KMS-11 (cell line): ENCODE measurements at regions not wholly inside any gene's neighbourhood (a gene's known extent, or its start where the extent isn't known, plus 50 kb on each side); places are given as distances from the start of the nearest gene placed in this dataset.

Experiments used
- H2AFZ ChIP-seq: fragments of 200-600 bp; sonication (generic); 2 replicates; pipeline ENCODE4 v1.6.1; 2016; ENCODE audit warnings: antibody characterized with exemption, mixed run types, low read depth
- H3K27ac ChIP-seq: fragments of 200-600 bp; sonication (generic); 2 replicates; pipeline ENCODE4 v1.6.1; 2016; ENCODE audit warnings: mild to moderate bottlenecking, mixed run types
- H3K27me3 ChIP-seq: fragments of 200-600 bp; sonication (generic); 2 replicates; pipeline ENCODE4 v1.6.1; 2017; ENCODE audit warnings: mild to moderate bottlenecking, low read depth, mixed run types, moderate library complexity; ENCODE audit not compliant: insufficient read depth
- H3K36me3 ChIP-seq: fragments of 200-600 bp; sonication (generic); 2 replicates; pipeline ENCODE4 v1.6.1; 2017; ENCODE audit warnings: mild to moderate bottlenecking, mixed run types; ENCODE audit not compliant: insufficient read depth
- H3K4me1 ChIP-seq: fragments of 200-600 bp; sonication (generic); 2 replicates; pipeline ENCODE4 v1.6.1; 2016; ENCODE audit warnings: mild to moderate bottlenecking, low read depth, mixed run types; ENCODE audit not compliant: poor library complexity, severe bottlenecking
- H3K4me2 ChIP-seq: fragments of 200-600 bp; sonication (generic); 2 replicates; pipeline ENCODE4 v1.7.0; 2016; ENCODE audit warnings: mild to moderate bottlenecking, mixed run types
- H3K4me3 ChIP-seq: fragments of 200-600 bp; sonication (generic); IDR thresholded peaks from 2 replicates; pipeline ENCODE4 v1.6.1; 2017; ENCODE audit warnings: low read depth, low read length, mixed read lengths; ENCODE audit not compliant: insufficient read depth
- H3K79me2 ChIP-seq: fragments of 200-600 bp; sonication (generic); 2 replicates; pipeline ENCODE4 v1.6.1; 2016; ENCODE audit warnings: low read depth, mixed run types; ENCODE audit not compliant: insufficient read depth
- H3K9ac ChIP-seq: fragments of 200-600 bp; sonication (generic); 2 replicates; pipeline ENCODE4 v1.6.1; 2016; ENCODE audit warnings: mild to moderate bottlenecking, mixed run types
- H4K20me1 ChIP-seq: fragments of 200-600 bp; sonication (generic); 2 replicates; pipeline ENCODE4 v1.6.1; 2016; ENCODE audit warnings: mild to moderate bottlenecking, mixed run types; ENCODE audit not compliant: insufficient read depth
- TF ChIP-seq, protein P1 (sequence below): fragments of 200-600 bp; sonication (generic); conservative IDR thresholded peaks from 2 replicates; pipeline ENCODE4 v1.6.1; 2017; ENCODE audit warnings: low read depth, mild to moderate bottlenecking, antibody characterized with exemption, low read length, moderate library complexity, mixed read lengths

GRCh38 chr11:69209038-69209350, 53.3 kb downstream of the SMIM38 start:
- TF ChIP-seq, protein P1, sequence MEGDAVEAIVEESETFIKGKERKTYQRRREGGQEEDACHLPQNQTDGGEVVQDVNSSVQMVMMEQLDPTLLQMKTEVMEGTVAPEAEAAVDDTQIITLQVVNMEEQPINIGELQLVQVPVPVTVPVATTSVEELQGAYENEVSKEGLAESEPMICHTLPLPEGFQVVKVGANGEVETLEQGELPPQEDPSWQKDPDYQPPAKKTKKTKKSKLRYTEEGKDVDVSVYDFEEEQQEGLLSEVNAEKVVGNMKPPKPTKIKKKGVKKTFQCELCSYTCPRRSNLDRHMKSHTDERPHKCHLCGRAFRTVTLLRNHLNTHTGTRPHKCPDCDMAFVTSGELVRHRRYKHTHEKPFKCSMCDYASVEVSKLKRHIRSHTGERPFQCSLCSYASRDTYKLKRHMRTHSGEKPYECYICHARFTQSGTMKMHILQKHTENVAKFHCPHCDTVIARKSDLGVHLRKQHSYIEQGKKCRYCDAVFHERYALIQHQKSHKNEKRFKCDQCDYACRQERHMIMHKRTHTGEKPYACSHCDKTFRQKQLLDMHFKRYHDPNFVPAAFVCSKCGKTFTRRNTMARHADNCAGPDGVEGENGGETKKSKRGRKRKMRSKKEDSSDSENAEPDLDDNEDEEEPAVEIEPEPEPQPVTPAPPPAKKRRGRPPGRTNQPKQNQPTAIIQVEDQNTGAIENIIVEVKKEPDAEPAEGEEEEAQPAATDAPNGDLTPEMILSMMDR = no peak

DNA sequence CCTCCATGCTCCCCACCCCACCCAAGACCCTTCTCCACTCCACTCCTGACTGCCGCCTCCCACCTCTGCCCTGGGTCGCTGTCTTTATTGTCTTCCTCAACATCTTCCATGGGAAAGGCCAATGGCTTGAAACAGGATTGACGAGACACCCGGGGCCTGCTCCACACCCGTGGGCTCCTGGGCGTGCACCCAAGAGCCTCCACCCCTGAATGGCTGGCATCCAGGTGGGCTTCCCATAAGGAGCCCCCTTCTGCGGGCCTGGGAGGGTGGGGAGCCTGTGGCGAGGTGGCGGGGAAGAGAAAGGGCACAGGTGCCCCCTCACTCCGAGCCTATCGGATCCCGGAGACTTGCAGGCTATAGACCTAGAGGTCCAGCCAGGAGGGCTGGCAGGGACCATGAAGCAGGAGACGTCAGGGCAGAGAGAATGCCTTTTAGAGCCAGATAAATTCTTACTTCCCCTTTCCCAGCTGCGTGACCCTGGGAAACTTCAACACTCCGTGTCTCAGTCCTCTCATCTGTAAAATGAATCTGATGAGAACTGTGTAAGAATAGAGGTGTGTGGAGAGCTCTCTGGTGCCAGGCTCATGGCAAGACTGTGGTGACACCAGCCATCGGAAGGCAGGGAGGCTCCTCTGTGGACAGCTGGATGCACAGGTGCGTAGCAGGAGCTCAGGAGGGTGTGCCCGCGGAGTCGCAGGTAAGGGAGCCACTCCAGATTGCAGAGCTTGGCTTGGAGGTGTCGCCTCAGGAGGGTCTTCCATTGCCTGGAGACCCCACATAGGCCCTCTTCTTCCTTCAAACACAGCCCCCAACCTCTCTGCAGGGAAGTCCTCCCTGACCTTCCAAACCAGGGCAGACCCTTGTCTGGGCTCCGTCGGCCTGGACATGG, 53.9 kb downstream of the SMIM38 start:
- no peak overlapping the region for H2AFZ ChIP-seq
- no peaks in the 10 kb centered on the region for H4K20me1 ChIP-seq
- H3K79me2 ChIP-seq = no peaks in the 10 kb centered on the region
- peaks cover 28% of the 10 kb centered on the region; the same call in 1 of the 2 replicates for H3K27me3 ChIP-seq
- H3K4me2 ChIP-seq = no peak overlapping the region
- H3K9ac ChIP-seq = no peak overlapping the region
- no peaks in the 10 kb centered on the region for H3K4me1 ChIP-seq
- H3K27ac ChIP-seq = no peak overlapping the region
- no peaks in the 10 kb centered on the region for H3K36me3 ChIP-seq
- H3K4me3 ChIP-seq = no peak overlapping the region
- TF ChIP-seq, protein P1 = no peak

More at GRCh38 chr11:69209038-69209350, 53.3 kb downstream of the SMIM38 start:
- H3K27me3 ChIP-seq = peaks cover 33% of the 10 kb centered on the region; the same call in 1 of the 2 replicates
- no peak overlapping the region for H3K4me2 ChIP-seq
- no peaks in the 10 kb centered on the region for H3K36me3 ChIP-seq
- H2AFZ ChIP-seq = no peak overlapping the region
- no peaks in the 10 kb centered on the region for H3K4me1 ChIP-seq
- H3K4me3 ChIP-seq = no peak overlapping the region
- H3K79me2 ChIP-seq = no peaks in the 10 kb centered on the region
- H3K27ac ChIP-seq = no peak overlapping the region
- H4K20me1 ChIP-seq = no peaks in the 10 kb centered on the region
- H3K9ac ChIP-seq = no peak overlapping the region

DNA sequence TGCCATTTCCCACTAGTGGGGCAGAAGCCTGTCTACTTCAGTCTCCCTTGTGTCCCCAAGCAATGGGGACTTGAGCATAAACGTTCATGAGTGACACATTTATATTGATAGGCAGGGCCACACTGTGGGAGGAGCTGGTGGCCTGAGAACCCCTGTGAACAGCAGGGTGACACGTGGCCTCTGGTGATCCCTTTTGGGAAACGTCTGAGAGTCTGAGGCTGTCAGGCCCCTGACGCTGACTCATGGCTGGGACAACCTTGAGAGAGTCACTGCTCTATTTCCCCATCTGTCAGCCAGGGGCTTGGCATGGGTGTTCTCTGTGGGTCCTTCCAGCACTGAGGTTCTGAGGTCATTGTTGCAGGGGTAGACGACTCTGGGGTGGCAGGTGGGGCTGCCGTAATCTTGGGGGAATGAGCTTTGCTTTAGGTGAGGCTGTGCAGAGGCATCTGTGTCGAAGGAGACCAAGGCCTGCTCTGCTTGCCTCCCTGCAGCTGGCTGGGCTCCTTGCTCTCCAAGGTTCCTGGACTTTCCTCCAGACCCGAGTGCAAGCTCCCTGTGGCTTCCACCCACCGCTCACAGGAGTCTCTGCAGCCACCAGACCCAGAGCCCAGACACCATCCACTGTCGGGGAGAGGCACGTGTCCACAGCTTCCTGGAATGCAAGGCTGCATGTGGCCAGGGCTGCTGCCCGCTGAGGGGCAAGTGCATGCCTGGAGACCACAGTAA, 54.7 kb downstream of the SMIM38 start:
- H3K36me3 ChIP-seq = no peaks in the 10 kb centered on the region
- no peaks in the 10 kb centered on the region for H3K79me2 ChIP-seq
- H3K9ac ChIP-seq = no peak overlapping the region
- no peaks in the 10 kb centered on the region for H4K20me1 ChIP-seq
- no peak overlapping the region for H3K4me2 ChIP-seq
- no peak overlapping the region for H3K27ac ChIP-seq
- H3K27me3 ChIP-seq = peaks cover 25% of the 10 kb centered on the region; the same call in 1 of the 2 replicates
- TF ChIP-seq, protein P1 = no peak
- no peak overlapping the region for H3K4me3 ChIP-seq
- H3K4me1 ChIP-seq = no peaks in the 10 kb centered on the region
- no peak overlapping the region for H2AFZ ChIP-seq

DNA sequence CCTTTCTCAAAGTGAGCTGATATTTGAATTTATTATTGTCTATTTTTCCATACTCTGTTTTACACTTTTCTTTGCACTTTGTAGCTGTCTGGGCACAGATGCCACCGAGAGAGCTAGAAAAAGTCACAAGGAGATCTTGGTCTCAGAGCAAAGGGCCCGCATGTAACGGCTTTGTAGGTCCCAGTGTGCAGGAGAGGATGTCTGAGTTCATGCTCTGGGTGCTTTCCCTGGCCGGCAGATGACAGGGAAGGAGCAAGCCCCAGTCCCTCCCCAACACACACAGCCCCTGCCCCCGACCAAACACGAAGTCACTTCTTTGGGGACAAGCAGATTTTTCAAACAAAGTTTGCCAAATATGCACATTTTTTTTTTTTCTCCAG, 55.8 kb downstream of the SMIM38 start:
- H2AFZ ChIP-seq = no peak overlapping the region
- no peaks in the 10 kb centered on the region for H3K79me2 ChIP-seq
- no peak overlapping the region for H3K9ac ChIP-seq
- no peak overlapping the region for H3K27ac ChIP-seq
- no peak overlapping the region for H3K4me2 ChIP-seq
- TF ChIP-seq, protein P1 = no peak
- no peaks in the 10 kb centered on the region for H4K20me1 ChIP-seq
- H3K27me3 ChIP-seq = peaks cover 18% of the 10 kb centered on the region; the same call in 1 of the 2 replicates
- H3K4me3 ChIP-seq = no peak overlapping the region
- H3K36me3 ChIP-seq = no peaks in the 10 kb centered on the region
- no peaks in the 10 kb centered on the region for H3K4me1 ChIP-seq
